ENCODE measurements at regions not wholly inside any gene's neighbourhood (a gene's known extent, or its start where the extent isn't known, plus 50 kb on each side); places are given as distances from the start of the nearest gene placed in this dataset.

DNA sequence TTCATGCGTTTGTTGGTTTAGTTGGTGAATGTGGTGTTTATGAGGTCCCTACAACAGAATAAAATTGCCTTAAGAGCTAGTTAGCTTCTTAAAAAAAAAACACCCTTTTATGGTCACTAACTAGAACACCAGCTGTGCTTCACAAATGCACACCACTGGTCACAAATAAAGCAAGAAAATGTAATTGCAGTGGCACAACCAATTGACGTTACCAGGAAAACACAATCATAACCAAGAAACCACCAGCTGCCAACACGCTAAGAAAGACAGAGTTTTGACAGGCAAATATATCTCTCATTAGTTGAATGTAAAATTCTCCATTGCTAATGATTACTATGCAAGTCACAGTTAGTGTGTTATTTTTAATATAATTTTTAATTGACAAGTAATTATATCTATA, 389.9 kb downstream of the ADAMTS20 start:
- no peaks in the 10 kb centered on the region for H3K9me2 ChIP-seq (ENCODE audit: insufficient read depth)
- H2AFZ ChIP-seq (ENCODE audit: low read depth, low read length, poor library complexity, severe bottlenecking), result no peak overlapping the region
- no peak for ATAC-seq
- no peaks in the 10 kb centered on the region for H3K27me3 ChIP-seq (ENCODE audit: insufficient read depth, low read length)
- H3K79me2 ChIP-seq (ENCODE audit: insufficient read depth, low read length), result no peaks in the 10 kb centered on the region
- ChIA-PET POLR2A (no interaction called here), RAD21 (ENCODE audit: low non-redundant PET in 1 of 2, low total read pairs in 2 of 2, uncharacterized antibody in 2 of 2, unreplicated experiment in 2 of 2) (no interaction called here), CTCF (no interaction called here)
- TF ChIP-seq EZH2 (IDR thresholded peaks at IDR 0.05) (no peak), POLR2AphosphoS5 (IDR thresholded peaks at IDR 0.05; ENCODE audit: low read depth, low read length) (no peak), EGR1 (IDR thresholded peaks at IDR 0.05; ENCODE audit: low read depth) (no peak), SRF (IDR thresholded peaks at IDR 0.05; ENCODE audit: low read depth) (no peak), YY1 (IDR thresholded peaks at IDR 0.05; ENCODE audit: extremely low read depth, insufficient replicate concordance, low read depth, low read length) (no peak), ZFX (IDR thresholded peaks at IDR 0.05) (no peak), ELF1 (IDR thresholded peaks at IDR 0.05; ENCODE audit: borderline replicate concordance, low read depth) (no peak), SIN3A (IDR thresholded peaks at IDR 0.05; ENCODE audit: low read depth) (no peak), TCF7L2 (IDR thresholded peaks at IDR 0.05; ENCODE audit: borderline replicate concordance, extremely low read depth, insufficient read depth, insufficient read length) (no peak)
- TF ChIP-seq, protein P1, sequence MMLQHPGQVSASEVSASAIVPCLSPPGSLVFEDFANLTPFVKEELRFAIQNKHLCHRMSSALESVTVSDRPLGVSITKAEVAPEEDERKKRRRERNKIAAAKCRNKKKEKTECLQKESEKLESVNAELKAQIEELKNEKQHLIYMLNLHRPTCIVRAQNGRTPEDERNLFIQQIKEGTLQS (IDR thresholded peaks at IDR 0.05), result no peak
- TF ChIP-seq, protein P2, sequence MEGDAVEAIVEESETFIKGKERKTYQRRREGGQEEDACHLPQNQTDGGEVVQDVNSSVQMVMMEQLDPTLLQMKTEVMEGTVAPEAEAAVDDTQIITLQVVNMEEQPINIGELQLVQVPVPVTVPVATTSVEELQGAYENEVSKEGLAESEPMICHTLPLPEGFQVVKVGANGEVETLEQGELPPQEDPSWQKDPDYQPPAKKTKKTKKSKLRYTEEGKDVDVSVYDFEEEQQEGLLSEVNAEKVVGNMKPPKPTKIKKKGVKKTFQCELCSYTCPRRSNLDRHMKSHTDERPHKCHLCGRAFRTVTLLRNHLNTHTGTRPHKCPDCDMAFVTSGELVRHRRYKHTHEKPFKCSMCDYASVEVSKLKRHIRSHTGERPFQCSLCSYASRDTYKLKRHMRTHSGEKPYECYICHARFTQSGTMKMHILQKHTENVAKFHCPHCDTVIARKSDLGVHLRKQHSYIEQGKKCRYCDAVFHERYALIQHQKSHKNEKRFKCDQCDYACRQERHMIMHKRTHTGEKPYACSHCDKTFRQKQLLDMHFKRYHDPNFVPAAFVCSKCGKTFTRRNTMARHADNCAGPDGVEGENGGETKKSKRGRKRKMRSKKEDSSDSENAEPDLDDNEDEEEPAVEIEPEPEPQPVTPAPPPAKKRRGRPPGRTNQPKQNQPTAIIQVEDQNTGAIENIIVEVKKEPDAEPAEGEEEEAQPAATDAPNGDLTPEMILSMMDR (IDR thresholded peaks at IDR 0.05 in 2 of 3, conservative IDR thresholded peaks at IDR 0.05 in 1 of 3; ENCODE audit: borderline replicate concordance in 1 of 3, insufficient read depth in 1 of 3, low read depth in 2 of 3, low read length in 2 of 3), result no peak
- TF ChIP-seq, protein P3, sequence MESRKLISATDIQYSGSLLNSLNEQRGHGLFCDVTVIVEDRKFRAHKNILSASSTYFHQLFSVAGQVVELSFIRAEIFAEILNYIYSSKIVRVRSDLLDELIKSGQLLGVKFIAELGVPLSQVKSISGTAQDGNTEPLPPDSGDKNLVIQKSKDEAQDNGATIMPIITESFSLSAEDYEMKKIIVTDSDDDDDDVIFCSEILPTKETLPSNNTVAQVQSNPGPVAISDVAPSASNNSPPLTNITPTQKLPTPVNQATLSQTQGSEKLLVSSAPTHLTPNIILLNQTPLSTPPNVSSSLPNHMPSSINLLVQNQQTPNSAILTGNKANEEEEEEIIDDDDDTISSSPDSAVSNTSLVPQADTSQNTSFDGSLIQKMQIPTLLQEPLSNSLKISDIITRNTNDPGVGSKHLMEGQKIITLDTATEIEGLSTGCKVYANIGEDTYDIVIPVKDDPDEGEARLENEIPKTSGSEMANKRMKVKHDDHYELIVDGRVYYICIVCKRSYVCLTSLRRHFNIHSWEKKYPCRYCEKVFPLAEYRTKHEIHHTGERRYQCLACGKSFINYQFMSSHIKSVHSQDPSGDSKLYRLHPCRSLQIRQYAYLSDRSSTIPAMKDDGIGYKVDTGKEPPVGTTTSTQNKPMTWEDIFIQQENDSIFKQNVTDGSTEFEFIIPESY (IDR thresholded peaks at IDR 0.05; ENCODE audit: extremely low read depth, insufficient replicate concordance, low read length), result no peak
- no peaks in the 10 kb centered on the region for H3K9me3 ChIP-seq (ENCODE audit: control insufficient read depth in 1 of 2, insufficient read depth in 1 of 2, low read depth in 1 of 2, low read length in 2 of 2)
- no peaks in the 10 kb centered on the region for H4K20me1 ChIP-seq (ENCODE audit: insufficient read depth)
- no peak overlapping the region for H3K27ac ChIP-seq (ENCODE audit: low read depth, low read length)
- no peak for DNase-seq (ENCODE audit: low read depth, low spot score)
- H3K36me3 ChIP-seq (ENCODE audit: control insufficient read depth in 1 of 2, insufficient read depth in 2 of 2, low read length in 2 of 2), result no peaks in the 10 kb centered on the region
- BruUV-seq (replicated peaks), result no TSS peak
- intact Hi-C loops (cut with micrococcal nuclease), result no loop called here
- H3K4me1 ChIP-seq (ENCODE audit: control insufficient read depth in 1 of 2, insufficient read depth in 2 of 2, low read length in 2 of 2), result no peaks in the 10 kb centered on the region
- no peak overlapping the region for H3K4me3 ChIP-seq (replicated peaks in 1 of 2; ENCODE audit: low read depth in 1 of 2, low read length in 2 of 2)
- no peak overlapping the region for H3K9ac ChIP-seq (ENCODE audit: low read length)
- H3K4me2 ChIP-seq (ENCODE audit: low read length), result no peak overlapping the region
